ENCODE measurements at regions not wholly inside any gene's neighbourhood (a gene's known extent, or its start where the extent isn't known, plus 50 kb on each side); places are given as distances from the start of the nearest gene placed in this dataset.
A peak's percentile ranks its signal among the peaks of the same experiment; 100 is the strongest.
"Not testable (repeated sequence)": the region's sequence is repeated elsewhere in the genome, so short reads cannot be mapped to it uniquely, and the experiment has no call there.

DNA sequence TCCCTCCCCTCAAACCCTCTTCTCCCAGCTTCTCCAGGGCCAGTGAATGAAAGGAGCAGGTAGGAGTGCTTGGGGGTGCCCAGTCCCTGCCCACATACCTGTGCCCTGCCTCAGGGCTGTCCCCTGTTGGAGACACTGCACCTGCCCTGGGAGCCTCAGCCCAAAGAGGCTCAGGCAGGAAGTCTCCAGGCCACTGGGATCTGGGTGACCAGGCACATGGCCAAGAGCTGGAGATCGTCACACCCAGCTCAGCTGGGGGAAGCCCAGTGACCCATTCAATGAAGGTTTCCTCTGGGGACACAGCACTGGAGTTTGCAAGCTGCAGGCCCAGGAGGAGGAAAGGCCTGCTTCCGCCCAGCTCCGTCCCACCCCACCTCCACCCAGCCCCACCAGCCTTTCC lies 156.4 kb downstream of the ZFP36L2 start:
- no peak for DNase-seq (ENCODE audit: low spot score)

DNA sequence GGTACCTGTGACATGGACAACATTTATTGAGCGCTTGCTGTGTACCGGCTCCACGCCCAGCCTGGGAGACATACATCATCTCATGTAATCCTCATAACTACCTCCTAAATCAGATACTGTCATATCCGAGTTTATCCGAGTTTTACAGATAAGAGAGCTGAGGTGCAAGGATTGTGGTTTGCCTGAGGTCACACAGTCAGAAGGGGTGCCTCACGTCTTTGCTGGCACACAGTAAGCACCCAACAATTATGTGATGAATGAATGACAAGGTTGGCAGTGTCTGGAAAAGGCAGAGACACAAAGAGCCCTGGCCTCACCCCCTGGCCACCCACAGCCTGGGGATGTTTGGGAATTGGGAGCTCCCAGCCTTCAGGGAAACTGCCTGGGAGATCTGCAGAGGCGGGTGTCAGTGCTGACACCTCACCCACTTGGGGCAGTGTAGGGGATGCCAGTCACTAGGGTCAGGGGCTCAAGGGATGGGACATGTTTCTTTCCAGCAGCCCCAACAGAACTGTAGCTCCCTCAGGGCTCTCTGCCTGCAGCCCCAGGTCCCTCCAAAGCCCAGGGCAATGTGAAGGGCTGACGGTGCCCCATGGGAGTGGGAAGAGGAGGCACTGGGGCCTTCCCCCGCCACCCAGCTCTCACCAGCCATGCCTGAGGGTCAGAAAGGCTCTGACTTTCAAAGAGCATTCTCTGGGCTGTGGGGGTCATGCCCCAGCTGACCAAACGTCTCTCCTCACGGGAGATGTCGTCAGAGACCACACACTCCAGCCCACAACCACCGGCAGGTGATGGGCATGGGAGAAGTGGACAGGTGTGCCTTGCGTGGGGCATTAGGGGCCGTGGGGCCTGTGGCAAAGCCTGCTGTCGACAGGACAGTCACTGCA lies 157.5 kb downstream of the ZFP36L2 start:
- DNase-seq (ENCODE audit: low spot score) = no peak

DNA sequence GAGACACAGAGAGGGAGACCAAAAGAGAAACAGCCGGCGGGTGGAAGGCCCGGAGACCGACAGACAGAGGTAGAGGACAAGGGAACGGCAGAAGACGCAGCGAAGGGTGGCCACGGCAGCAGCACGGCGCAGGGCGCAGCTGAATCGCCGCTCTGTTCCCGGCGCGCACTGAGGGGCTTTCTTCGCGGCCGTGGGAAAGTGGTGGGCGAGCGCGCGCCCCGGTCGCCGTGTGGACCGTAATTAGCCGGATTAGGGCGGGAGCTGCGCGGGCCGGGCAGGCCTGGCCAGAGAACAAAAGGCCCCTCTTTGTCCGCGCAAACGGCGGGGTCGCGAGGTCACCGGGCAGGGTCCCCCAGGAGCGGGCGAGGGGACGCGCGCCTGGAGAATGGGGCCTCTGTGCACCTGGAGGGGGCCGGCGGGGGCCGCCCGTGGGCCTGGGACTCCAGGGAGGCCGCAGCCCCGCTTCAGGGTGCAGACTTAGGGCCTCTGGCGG lies 158.3 kb downstream of the ZFP36L2 start:
- no peak for DNase-seq (ENCODE audit: low spot score)

DNA sequence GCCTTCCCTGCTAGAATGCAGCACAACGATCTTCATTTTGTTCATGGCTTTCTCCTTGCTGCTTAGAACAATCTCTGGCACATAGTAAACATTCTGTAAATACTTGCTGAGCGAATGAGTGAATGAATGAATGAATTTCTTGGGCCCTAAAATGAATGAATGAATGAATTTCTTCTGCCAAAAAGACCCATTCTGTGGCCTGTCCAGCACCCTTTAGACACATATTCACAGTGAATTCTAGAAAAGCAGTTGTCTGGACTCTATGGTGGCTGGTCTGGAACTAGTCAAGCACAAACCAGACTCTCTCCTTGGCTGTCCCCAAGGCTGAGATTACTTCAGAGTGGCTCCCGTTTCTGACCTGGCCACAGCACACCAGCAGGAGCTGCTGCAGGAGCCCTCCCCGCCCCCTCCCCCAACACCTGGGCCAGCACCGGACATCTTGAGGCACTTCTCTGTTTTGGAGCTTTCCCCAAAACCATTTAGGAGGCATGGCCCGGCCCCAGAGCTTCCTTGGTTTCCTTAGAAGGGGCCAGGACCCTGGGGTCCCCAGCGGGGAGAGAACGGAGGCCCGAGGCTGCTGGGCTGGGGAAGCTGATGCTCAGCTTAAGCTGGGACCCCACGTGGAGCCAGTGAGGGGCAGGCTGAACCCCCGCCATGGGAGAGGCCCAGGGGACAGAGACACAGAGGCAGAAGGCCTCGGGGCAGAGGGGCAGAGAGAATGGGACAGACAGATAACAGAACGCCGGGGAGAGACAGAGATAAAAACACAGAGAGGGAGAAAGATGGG lies 159.0 kb downstream of the ZFP36L2 start:
- no peak for DNase-seq (ENCODE audit: low spot score)

DNA sequence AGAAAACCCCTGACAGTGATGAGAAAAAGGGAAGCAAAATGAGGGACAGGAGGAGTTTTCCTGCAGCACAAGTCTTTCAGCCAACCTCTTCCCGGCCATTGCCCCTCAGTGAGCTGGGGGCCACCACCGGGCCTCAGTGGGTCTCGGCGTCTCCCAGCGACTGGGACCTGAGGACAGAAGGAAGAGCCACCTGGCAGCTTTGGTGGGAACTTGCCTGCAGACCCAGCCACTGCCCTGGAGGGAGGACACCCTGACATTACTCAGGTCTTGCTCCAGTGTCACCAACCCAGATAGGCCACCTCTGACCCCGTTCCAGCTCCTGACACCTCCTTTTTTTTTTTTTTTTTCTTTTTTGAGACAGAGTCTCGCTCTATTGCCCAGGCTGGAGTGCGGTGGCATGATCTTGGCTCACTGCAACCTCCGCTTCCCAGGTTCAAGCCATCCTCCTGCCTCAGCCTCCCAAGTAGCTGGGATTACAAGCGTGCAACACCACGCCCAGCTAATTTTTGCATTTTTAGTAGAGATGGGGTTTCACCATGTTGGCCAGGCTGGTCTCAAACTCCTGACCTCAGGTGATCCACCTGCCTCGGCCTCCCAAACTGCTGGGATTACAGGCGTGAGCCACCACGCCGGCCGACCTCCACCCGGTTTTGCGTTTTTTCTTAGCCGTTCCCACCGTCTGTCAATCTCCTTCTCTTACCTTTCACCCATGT lies 159.7 kb downstream of the ZFP36L2 start:
- DNase-seq (ENCODE audit: low spot score) = not testable (repeated sequence)

DNA sequence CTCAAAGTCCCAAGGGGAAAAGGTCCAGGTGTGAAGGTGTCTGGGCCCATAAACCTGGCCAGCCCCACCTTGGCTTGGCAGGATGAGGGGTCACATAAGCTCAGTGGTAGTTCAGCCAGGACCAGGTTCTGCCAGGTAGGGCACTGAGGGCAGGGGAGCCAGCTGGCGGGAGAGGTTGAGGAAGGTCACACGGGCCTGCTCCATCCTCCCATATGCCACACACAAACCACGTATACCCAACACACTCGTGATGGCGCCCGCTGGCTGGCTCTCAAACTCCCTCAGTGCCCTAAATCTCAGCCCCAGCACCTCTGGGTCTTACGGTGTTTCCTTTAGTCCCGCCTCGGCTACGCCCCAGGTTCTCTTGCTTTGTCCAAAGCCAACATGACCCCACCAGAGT lies 160.5 kb downstream of the ZFP36L2 start:
- DNase-seq (ENCODE audit: low spot score) = no peak

DNA sequence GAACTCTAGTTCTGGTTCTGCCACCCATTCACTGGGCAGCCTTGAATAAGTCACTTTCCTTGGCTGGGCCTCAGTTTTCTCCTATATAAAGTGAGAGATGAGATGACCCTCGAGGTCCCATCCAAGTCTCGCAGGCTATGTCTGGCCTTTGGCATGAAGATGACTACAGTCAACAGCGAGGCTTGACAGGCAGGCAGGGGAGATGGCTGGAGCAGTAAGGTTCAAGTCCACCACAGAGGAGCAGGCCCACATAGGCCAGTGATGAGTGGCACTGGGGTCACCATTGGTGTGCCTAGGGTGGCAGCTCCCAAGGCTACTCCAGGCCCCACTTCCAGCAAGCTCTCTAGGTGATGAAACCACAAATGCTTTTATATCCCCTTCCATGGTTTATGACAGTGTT lies 161.4 kb downstream of the ZFP36L2 start:
- DNase-seq (ENCODE audit: low spot score) = no peak

DNA sequence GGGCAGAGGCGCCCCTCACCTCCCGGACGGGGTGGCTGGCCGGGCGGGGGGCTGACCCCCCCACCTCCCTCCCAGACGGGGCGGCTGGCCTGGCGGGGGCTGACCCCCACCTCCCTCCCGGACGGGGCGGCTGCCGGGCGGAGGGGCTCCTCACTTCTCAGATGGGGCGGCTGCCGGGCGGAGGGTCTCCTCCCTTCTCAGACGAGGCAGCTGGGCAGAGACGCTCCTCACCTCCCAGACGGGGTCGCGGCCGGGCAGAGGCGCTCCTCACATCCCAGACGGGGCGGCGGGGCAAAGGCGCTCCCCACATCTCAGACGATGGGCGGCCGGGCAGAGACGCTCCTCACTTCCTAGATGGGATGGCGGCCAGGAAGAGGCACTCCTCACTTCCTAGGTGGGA lies 163.3 kb downstream of the ZFP36L2 start:
- DNase-seq (ENCODE audit: low spot score) = not testable (repeated sequence)

DNA sequence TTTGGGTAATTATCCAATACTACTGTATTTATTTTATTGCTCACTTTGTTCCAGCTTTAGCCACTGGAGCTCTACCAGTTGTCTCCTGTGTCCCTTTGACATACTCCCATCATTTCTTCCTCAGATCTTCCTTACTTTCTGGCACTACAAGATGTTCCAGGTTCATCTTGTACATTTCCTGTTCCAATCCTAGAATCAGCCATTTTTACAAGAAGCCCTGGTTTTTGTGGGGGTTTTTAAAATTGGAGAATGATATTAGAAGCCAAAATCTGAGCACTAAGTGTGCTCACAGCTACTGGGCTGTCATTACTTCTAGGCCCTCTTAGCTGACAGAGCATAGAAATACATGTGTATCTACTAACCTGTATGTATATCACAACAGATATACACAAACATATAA lies 164.3 kb downstream of the ZFP36L2 start:
- no peak for DNase-seq (ENCODE audit: low spot score)

DNA sequence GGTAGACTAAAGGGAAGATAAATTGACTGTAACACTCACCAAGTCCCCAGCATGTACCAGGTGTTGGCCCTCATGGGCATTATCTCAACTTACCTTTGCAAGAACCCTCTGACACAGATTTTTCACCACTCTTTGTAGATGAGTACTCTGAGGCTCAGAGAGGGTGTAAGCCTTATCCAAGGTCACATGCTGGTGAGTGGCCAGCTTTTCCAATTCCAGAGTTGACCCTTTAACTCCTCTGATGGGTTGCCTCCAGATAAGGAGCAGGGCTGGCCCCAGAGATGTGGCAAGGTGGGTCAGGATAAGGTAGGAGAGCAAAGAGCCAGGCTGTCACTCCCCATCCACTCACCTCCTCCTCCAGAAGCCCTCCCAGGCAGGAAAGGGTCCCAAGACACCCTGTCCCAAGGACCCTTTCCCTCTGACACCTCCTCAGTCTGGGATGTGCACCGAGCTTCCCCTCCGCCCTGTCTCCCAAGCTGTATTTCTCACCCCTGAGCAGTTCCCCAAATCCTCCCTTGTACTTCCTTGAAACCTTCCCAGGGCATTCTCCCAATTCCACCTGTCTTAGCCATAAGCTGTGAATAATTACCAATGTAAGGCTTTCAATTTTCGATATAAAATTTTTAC lies 165.9 kb downstream of the ZFP36L2 start:
- no peak for DNase-seq (ENCODE audit: low spot score)

DNA sequence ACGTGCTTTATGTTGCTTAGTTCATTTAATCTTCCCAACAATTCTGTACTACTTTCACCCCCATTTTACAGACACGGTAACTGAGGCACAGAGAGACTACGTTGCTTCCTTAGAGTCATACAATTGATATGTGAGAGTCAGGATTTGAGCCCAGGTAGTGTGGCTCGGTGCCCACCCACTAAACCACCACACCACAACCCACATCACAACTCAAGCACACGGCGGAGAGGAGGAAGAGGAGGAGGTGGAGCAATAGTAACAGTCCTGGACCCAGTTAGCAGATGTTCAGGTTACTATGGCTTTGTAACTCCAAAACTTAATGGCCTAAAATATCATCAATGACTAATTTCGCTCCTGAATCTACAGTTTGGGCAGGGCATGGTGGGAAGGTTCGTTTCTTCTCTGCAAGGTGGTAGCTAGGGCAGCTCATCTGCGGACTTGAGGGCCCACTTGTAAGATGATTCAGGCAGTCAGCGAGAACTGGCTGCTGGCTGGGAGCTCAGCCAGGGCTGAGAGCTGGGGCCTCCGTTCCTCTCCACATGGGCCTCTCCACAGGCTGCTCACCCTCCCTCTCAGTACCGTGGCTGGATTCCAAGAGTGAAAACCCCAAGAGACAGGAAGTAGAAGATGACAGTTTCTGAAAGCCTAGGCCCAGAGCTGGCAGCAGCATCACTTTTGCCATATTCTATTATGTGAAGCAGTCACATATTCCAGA lies 167.1 kb downstream of the ZFP36L2 start:
- peak; percentile 90 for DNase-seq (ENCODE audit: low spot score)

DNA sequence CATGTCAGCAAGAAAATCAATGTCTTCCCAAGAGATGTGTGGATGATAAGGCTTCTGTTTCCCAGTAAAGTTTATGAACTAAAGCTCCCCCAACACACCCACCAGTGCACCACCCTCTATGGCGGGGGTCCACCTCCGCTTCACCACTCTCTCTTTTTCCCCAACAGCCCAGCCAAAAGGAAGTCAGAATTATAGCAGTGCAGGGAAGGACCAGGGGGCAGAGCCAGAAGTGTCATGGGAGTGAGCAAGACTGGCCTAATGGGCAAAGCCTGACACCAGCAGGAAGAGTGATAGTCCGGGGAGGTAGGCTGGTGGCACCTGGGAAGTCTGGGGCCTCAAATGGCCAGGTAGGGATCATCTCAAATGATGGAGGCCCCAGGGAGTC lies 167.7 kb downstream of the ZFP36L2 start:
- no peak for DNase-seq (ENCODE audit: low spot score)

DNA sequence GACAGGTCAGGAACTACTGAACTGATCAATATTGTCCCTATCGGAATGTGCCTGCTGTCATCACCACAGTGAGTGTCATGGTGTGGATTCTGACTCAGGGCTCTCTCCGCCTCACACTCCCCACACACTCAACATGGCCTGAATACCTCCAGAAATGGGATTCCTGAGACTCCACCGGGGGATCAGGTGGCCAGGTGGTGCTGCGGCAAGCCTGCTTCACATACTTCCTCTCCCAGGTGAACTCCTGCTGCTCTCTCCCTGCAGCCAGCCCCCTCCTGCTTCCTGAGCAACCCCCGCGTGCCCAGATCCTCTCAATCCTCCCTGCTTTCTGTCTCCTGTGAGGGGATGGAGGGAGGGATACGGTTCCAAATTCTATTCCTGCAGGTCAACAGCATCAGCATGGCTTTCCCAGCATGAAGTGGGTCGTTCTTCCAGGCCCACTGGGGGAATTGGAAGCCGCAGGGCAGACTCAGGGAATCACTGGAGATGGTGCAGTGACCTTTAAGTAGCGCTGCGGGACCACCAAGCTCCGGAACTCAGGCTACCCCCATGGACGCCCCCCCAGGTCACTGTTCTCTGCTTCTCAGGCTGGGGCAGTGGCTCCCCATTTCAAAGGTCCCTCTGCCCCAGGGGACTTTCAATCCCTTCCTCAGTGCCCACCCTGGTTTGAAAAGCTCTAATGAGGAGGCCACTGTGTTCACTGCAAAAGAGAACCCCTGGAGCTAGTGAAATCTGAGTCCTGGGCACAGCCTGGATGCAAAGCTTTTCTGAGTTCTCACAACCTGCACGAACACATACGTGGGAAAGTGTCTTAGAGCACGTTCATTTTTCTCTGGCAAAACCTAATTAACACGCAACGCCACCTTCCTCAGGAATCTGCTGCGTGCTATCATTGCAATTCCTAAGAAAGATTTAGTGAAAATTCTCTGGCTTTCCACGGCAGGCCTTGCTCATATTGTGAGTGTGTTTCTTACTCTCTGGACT lies 168.4 kb downstream of the ZFP36L2 start:
- DNase-seq (ENCODE audit: low spot score) = no peak

DNA sequence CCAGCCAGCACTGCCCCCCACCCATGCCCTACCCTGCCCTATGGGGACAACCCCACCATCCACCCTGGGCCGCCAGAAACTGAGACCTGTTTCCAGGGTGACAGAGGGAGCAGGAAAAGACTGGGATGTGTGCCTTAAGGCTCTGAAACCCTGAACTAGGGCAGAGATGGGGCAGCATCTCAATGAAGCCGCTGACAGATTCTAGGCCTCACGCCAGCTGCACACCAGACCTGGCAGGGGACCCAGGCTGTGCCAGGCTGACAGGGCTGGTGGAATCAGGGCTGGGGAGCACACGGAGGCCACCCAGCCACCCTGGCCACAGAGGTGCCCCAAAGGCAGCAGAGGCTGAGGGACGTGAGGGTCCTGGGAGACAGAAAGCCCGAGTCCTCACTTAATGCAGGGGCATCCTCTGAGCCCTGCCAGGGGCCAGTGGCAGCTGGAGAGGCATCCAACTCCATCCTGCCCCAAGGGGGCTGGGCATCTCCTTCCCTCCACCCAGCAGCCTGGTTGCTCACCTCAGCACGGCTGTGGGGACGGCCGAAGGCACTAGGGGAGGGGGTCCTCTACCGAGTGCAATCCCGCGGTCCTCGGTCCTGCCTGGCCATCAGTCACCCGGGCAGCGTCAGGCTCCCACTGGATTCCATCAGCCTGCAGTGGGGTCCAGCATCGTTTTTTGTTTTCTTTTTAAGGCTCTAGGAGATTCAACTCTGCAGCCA lies 169.2 kb downstream of the ZFP36L2 start:
- no peak for DNase-seq (ENCODE audit: low spot score)

DNA sequence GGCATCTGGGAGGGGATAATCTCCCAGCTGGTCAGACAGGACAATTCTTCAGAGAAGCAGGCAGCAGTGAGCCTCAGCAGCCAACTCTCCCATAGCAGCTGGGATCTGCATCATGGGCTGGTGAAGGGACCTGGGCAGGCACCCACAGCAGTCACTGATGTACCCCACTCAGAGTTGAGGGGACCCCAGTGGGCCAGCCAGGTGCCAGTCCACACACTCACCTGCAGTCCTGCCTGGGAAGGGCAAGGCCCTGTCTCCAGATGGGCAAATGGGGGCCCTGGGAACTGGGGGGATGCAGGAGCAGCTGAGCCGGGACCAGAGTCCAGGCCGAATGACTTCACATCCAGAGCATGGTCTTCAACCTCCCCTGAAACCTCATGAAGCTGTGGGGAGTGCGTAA lies 170.4 kb downstream of the ZFP36L2 start:
- DNase-seq (ENCODE audit: low spot score) = no peak

DNA sequence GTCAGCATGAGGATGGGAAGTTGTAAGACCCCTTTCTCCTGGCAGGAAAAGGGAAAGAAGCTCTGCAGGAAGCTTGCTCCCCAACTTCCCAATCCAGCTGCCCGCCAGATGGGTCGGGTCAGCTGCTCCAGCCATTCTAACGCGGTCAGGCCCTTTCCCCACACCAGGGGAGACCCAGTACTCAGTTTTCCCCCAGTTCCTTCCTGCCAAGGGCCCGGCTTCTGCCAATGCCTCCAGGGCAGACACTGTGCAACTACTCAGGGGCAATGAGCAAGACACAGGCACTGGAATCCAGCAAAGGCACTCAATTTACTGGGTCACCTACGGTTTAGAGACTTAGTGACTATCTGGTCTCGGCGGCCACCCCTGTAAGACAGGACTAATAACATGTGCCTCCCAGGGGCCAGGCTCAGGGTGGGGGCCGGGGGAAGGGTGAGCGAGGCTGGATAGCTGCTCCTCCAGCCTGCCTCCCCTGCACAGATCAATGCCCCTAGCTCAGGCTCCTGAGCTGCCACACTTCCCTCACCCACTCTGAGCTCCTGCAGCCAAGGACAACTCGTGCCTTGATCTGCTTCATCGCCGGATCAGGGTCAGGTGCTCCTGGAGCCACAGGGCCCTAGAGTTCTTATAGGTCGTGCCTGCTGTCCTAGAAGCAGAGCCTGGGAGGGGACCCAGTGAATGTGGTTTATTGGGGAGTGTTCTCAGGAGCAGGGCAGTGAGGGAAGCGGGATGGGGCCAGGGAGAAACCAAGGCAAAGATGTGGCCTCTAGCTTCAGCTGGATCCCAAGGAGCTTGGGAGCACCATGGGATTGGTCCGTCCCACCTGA lies 171.1 kb downstream of the ZFP36L2 start:
- DNase-seq (ENCODE audit: low spot score) = no peak

DNA sequence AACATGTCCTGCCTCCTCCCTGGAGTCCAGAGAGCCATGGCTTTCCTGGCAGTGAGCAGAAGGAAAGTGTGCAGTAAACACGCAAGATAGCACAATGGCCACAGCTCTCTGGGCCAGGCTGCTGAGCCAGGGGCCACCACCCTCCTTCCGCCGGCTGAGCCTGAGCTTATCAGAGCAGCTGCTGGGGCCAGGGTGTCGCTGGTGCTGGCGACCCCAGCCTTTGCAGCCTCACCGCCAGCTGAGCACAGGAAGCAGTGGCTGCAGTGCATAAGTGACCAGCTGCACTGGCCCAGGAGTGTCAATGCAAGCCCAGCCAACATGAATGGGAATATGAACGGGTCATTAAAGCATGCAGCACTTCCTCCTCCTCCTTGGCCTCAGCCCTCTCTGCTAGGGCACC lies 172.0 kb downstream of the ZFP36L2 start:
- no peak for DNase-seq (ENCODE audit: low spot score)

DNA sequence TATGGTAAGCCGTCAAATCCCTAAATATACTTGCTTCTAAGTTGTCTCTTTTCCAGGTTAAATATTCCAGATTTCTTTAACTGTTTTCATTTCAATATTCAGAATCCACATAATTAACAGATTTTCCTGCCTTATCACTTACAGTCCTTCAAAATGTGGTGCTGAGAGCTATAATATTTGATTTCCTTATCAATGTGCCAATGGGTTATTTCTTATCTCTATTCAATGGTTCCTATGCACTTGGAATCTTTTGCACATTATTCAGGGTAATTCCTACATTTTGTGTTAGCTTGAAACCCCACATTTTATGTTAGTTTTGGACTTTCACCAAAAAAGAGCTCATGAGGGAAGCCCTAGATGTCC lies 173.5 kb downstream of the ZFP36L2 start:
- no peak for DNase-seq (ENCODE audit: low spot score)
